IMR-90 (cell line): ENCODE measurements at regions not wholly inside any gene's neighbourhood (a gene's known extent, or its start where the extent isn't known, plus 50 kb on each side); places are given as distances from the start of the nearest gene placed in this dataset.

ENCODE experiments used
- ATAC-seq: fragments of 200-7000 bp; cut with Tn5 transposase; 2 replicates; pipeline ENCODE4 v1.9.1; 2020; ENCODE audit warnings: low read depth, mild to moderate bottlenecking, moderate library complexity
- BruUV-seq: library from RNA; stranded (reverse); fragments of 400-500 nt; replicated peaks from 2 replicates; lab custom pipeline; 2021; lab: Mats Ljungman, UMichigan
- CTCF ChIA-PET: fragments of 300-600 bp; formaldehyde crosslinking; extraction: SDS; loops from one replicate; lab custom pipeline; 2021; ENCODE audit warnings: antibody characterized with exemption; lab: Yijun Ruan, JAX
- POLR2A ChIA-PET: fragments of 300-600 bp; sonication (Branson Sonifier 250); formaldehyde crosslinking; loops from one replicate; lab custom pipeline; 2022; ENCODE audit warnings: antibody characterized with exemption; ENCODE audit not compliant: unreplicated experiment; lab: Charles Lee
- DNase-seq: peaks from one replicate; pipeline ENCODE4 v3.0.0; 2013
- H2AFZ ChIP-seq: replicated peaks from 2 replicates; pipeline ENCODE3; 2013; ENCODE audit warnings: low read length, mild to moderate bottlenecking; ENCODE audit not compliant: poor library complexity
- H2AK5ac ChIP-seq: 2 replicates; pipeline ENCODE4 v1.6.1; 2013; ENCODE audit warnings: low read depth, low read length, inconsistent platforms
- H2AK9ac ChIP-seq: replicated peaks from 2 replicates; pipeline ENCODE3; 2013; ENCODE audit warnings: mild to moderate bottlenecking, low read depth, low read length, moderate library complexity; ENCODE audit not compliant: poor library complexity
- H2BK120ac ChIP-seq: 2 replicates; pipeline ENCODE4 v1.6.1; 2013; ENCODE audit warnings: low read depth, low read length, inconsistent platforms
- H2BK15ac ChIP-seq: 3 replicates; pipeline ENCODE4 v1.6.1; 2013; ENCODE audit warnings: low read depth, low read length, inconsistent platforms
- H2BK20ac ChIP-seq: 2 replicates; pipeline ENCODE4 v1.6.1; 2013; ENCODE audit warnings: low read depth, mild to moderate bottlenecking, inconsistent platforms, low read length, moderate library complexity
- H2BK5ac ChIP-seq: 2 replicates; pipeline ENCODE4 v1.6.1; 2013; ENCODE audit warnings: mild to moderate bottlenecking, low read depth, low read length, inconsistent platforms; ENCODE audit not compliant: poor library complexity, severe bottlenecking
- H3K14ac ChIP-seq: replicated peaks from 2 replicates; pipeline ENCODE4 v1.6.1; 2013; ENCODE audit warnings: low read depth, low read length, inconsistent platforms
- H3K18ac ChIP-seq: 2 replicates; pipeline ENCODE4 v1.6.1; 2013; ENCODE audit warnings: low read depth, low read length, control low read depth
- H3K23ac ChIP-seq: 2 replicates; pipeline ENCODE4 v1.6.1; 2013; ENCODE audit warnings: low read depth, low read length, inconsistent platforms
- H3K27ac ChIP-seq: 2 replicates; pipeline ENCODE4 v1.5.1; 2013; ENCODE audit warnings: mild to moderate bottlenecking, control low read depth, low read length; ENCODE audit not compliant: insufficient read depth
- H3K27me3 ChIP-seq: 2 replicates; pipeline ENCODE4 v1.6.1; 2013; ENCODE audit warnings: low read length; ENCODE audit not compliant: control insufficient read depth, insufficient read depth
- H3K36me3 ChIP-seq: 2 replicates; pipeline ENCODE4 v1.6.1; 2013; ENCODE audit warnings: low read length, mixed read lengths; ENCODE audit not compliant: control insufficient read depth, insufficient read depth
- H3K4ac ChIP-seq: 2 replicates; pipeline ENCODE4 v1.6.1; 2013; ENCODE audit warnings: low read depth, low read length, inconsistent platforms
- H3K4me1 ChIP-seq: 2 replicates; pipeline ENCODE4 v1.6.1; 2013; ENCODE audit warnings: low read length, mixed read lengths; ENCODE audit not compliant: control insufficient read depth, insufficient read depth
- H3K4me2 ChIP-seq: 2 replicates; pipeline ENCODE4 v1.6.1; 2013; ENCODE audit warnings: low read depth, mild to moderate bottlenecking, control low read depth, low read length, moderate library complexity
- H3K4me3 ChIP-seq: 2 replicates; pipeline ENCODE4 v1.5.1; 2013; ENCODE audit warnings: low read depth, mild to moderate bottlenecking, control low read depth, low read length, moderate library complexity; ENCODE audit not compliant: insufficient read depth
- H3K56ac ChIP-seq: 2 replicates; pipeline ENCODE4 v1.6.1; 2013; ENCODE audit warnings: low read length, inconsistent platforms; ENCODE audit not compliant: insufficient read depth; ENCODE audit errors: extremely low read depth
- H3K79me1 ChIP-seq, 2 experiments: 2 replicates each; pipeline ENCODE4 v1.6.1; 2013; ENCODE audit warnings: low read length in 2 of 2, inconsistent platforms in 1 of 2, low read depth in 1 of 2
- H3K9ac ChIP-seq: 2 replicates; pipeline ENCODE4 v1.6.1; 2013; ENCODE audit warnings: low read depth, low read length, control low read depth
- H3K9me1 ChIP-seq: 2 replicates; pipeline ENCODE4 v1.6.1; 2013; ENCODE audit warnings: low read length, inconsistent platforms; ENCODE audit not compliant: insufficient read depth
- H3K9me3 ChIP-seq: 2 replicates; pipeline ENCODE4 v1.6.1; 2013; ENCODE audit warnings: low read length; ENCODE audit not compliant: control insufficient read depth, insufficient read depth
- H4K20me1 ChIP-seq: 2 replicates; pipeline ENCODE4 v1.6.1; 2013; ENCODE audit warnings: low read length, inconsistent platforms; ENCODE audit not compliant: insufficient read depth
- H4K5ac ChIP-seq: 2 replicates; pipeline ENCODE4 v1.6.1; 2013; ENCODE audit warnings: mild to moderate bottlenecking, low read depth, low read length, control low read depth
- H4K8ac ChIP-seq, 2 experiments: 2 replicates each; pipeline ENCODE4 v1.6.1; 2013; ENCODE audit warnings: low read depth in 2 of 2, low read length in 2 of 2, control low read depth in 1 of 2, inconsistent platforms in 1 of 2
- H4K91ac ChIP-seq: 2 replicates; pipeline ENCODE4 v1.6.1; 2013; ENCODE audit warnings: low read depth, low read length, inconsistent platforms; ENCODE audit not compliant: insufficient read depth
- MAFK ChIP-seq: IDR thresholded peaks from 2 replicates; pipeline ENCODE4 v1.6.1; 2012; ENCODE audit warnings: low read depth, low read length, improper control_type of control experiment
- MXI1 ChIP-seq: IDR thresholded peaks from 2 replicates; pipeline ENCODE4 v1.6.1; 2012; ENCODE audit warnings: low read depth, mild to moderate bottlenecking, low read length, moderate library complexity, borderline replicate concordance
- NFE2L2 ChIP-seq: fragments of 150-350 bp; IDR thresholded peaks from 2 replicates; pipeline ENCODE4 v1.6.1; 2016; ENCODE audit warnings: low read depth, mild to moderate bottlenecking, low read length
- POLR2A ChIP-seq: IDR thresholded peaks from 2 replicates; pipeline ENCODE4 v1.6.1; 2012; ENCODE audit warnings: mild to moderate bottlenecking, low read depth, low read length
- RAD21 ChIP-seq: IDR thresholded peaks from 2 replicates; pipeline ENCODE4 v1.6.1; 2012; ENCODE audit warnings: low read length, improper control_type of control experiment
- SMC3 ChIP-seq: fragments of 150-350 bp; IDR thresholded peaks from 2 replicates; pipeline ENCODE4 v1.6.1; 2016; ENCODE audit warnings: low read depth, mild to moderate bottlenecking, antibody characterized with exemption, low read length, moderate library complexity
- WGBS, 2 experiments: methylation state at CpG; one replicate each; pipeline versions ENCODE4 v1.1.5 to v1.1.7; 2013; ENCODE audit warnings: missing lambda C conversion rate in 2 of 2; ENCODE audit not compliant: insufficient read length in 1 of 2; ENCODE audit errors: extremely low coverage in 2 of 2; 5-methylcytosine and 5-hydroxymethylcytosine counted together
- dilution Hi-C: fragments of 300-500 bp; cut with HindIII; formaldehyde crosslinking; loops from one replicate; pipeline ENCODE4 v1.14.3; 2018; ENCODE audit warnings: low sequenced_read_pairs; ENCODE audit not compliant: unreplicated experiment
- in situ Hi-C: fragments of 300-500 bp; cut with MboI; formaldehyde crosslinking; loops from 3 replicates; pipeline ENCODE4 v1.14.3; 2019; ENCODE audit warnings: low sequenced_read_pairs, inconsistent platforms, mixed read lengths
- intact Hi-C: fragments of 100-400 bp; cut with micrococcal nuclease; formaldehyde crosslinking; loops from 2 replicates; pipeline ENCODE4 v1.10.0; 2022
- TF ChIP-seq, protein P1 (sequence below): fragments of 150-350 bp; IDR thresholded peaks from 2 replicates; pipeline ENCODE4 v1.6.1; 2017; ENCODE audit warnings: mild to moderate bottlenecking, antibody characterized with exemption, low read length, low read depth

DNA sequence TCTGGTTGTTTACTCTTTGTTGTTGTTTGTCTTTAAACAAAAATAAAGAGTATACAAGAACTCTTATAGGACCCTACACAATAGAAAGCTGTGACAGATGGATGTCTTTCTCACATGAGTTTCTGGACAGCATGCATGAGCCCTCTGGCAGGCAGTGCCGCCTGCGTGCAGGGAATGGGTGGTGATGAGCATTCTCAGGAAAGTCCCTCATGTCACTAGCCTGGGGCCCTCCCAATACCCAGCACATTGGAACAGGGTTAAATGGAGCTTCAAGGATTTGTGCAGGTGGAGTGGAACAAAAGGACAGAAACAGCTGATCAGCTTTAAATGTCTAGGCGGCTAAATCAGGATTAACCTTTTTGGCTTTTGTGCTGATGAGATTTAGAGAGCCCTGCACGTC, 181.0 kb upstream of the CD180 start:
- intact Hi-C loops (no loop called here), dilution Hi-C loops (no loop called here), in situ Hi-C loops (no loop called here)
- H4K5ac ChIP-seq: no peak overlapping the region
- H4K8ac ChIP-seq: no peak overlapping the region
- no peaks in the 10 kb centered on the region for H4K20me1 ChIP-seq
- no peaks in the 10 kb centered on the region for H3K9me1 ChIP-seq
- no peak overlapping the region for H3K9ac ChIP-seq
- ATAC-seq (no peak), DNase-seq (no peak)
- no peak overlapping the region for H2AK9ac ChIP-seq
- ChIA-PET CTCF (no interaction called here), POLR2A (interaction anchor here (0.6 kb wide), 1 partner anchor 120 kb away, joined by 3 read pairs; no protein-coding TSS in a partner anchor)
- TF ChIP-seq SMC3: no peak
- TF ChIP-seq NFE2L2: no peak
- TF ChIP-seq MXI1: no peak
- TF ChIP-seq, protein P1, sequence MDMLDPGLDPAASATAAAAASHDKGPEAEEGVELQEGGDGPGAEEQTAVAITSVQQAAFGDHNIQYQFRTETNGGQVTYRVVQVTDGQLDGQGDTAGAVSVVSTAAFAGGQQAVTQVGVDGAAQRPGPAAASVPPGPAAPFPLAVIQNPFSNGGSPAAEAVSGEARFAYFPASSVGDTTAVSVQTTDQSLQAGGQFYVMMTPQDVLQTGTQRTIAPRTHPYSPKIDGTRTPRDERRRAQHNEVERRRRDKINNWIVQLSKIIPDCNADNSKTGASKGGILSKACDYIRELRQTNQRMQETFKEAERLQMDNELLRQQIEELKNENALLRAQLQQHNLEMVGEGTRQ: no peak
- TF ChIP-seq POLR2A: no peak
- no peak for TF ChIP-seq MAFK
- no peak for TF ChIP-seq RAD21
- no peak overlapping the region for H3K14ac ChIP-seq
- H4K91ac ChIP-seq: no peak overlapping the region
- no peak overlapping the region for H3K18ac ChIP-seq
- no peak overlapping the region for H2AK5ac ChIP-seq
- H2BK15ac ChIP-seq: no peak overlapping the region
- H2BK20ac ChIP-seq: no peak overlapping the region
- H3K4ac ChIP-seq: no peak overlapping the region
- no peak overlapping the region for H3K56ac ChIP-seq
- no peak overlapping the region for H3K27ac ChIP-seq
- no peak overlapping the region for H3K4me3 ChIP-seq
- H3K27me3 ChIP-seq: no peaks in the 10 kb centered on the region; the same call in none of the 2 replicates
- no TSS peak for BruUV-seq
- no peak overlapping the region for H3K4me2 ChIP-seq
- H3K23ac ChIP-seq: no peak overlapping the region
- no peaks in the 10 kb centered on the region for H3K9me3 ChIP-seq
- H3K79me1 ChIP-seq: no peaks in the 10 kb centered on the region
- no peak overlapping the region for H2AFZ ChIP-seq
- H3K36me3 ChIP-seq: no peaks in the 10 kb centered on the region
- H2BK5ac ChIP-seq: no peak overlapping the region
- no peak overlapping the region for H2BK120ac ChIP-seq
- H3K4me1 ChIP-seq: no peaks in the 10 kb centered on the region
- no CpG with 5 or more reads among the region's 4 CpGs for WGBS, 2 experiments
